ENCODE measurements at regions not wholly inside any gene's neighbourhood (a gene's known extent, or its start where the extent isn't known, plus 50 kb on each side); places are given as distances from the start of the nearest gene placed in this dataset.

DNA sequence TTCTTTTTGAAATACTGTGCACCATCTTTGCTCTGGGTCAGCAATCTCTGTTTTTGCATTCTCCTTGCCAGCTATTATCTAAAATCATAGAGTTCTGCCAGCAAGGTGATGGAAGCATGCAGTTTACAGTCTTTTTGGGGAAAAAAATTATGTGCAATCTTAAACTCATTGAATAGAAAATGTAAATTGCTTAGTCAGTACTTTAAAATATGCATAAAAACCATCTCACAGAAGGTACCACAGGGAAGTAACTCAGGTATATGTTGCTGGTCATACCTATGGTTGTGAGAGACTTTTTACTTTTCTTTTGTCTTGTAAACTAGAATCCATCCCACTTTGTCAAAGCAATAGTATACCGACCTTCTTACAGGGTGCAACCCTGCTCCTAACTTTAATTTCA, 469.8 kb upstream of the ANO3 start (continued):
- TF ChIP-seq ETS1 (IDR thresholded peaks at IDR 0.05) (no peak), EZH2phosphoT487 (IDR thresholded peaks at IDR 0.05; ENCODE audit: unreplicated experiment) (no peak), POLR2AphosphoS5 (IDR thresholded peaks at IDR 0.05; ENCODE audit: low read depth) (no peak), ZNF462 (CRISPR knock-in tag; IDR thresholded peaks at IDR 0.05) (no peak), STAT1 (IDR thresholded peaks at IDR 0.05; ENCODE audit: unreplicated experiment) (no peak), JUNB (IDR thresholded peaks at IDR 0.05; ENCODE audit: unreplicated experiment) (no peak), CREB1 (CRISPR knock-in tag; IDR thresholded peaks at IDR 0.05; ENCODE audit: low read depth) (no peak)

DNA sequence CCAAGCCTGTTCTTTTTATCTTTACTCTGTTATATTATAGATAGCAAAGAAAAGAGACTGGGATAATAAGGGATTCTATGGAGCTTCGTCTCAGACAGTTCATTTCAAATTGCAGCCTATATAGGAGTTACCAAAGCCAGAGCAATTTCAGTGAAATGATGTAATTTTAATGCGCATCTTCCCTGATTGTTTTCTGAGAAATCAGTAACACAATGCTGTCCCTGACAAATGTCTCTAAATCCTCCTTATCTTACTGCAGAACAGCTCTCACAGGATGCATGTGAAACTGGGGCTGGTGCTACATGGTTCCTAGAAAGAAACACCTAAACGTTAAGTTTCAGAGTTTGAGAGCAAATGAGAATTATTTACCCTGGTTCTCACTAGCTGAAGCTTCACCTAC, 467.9 kb upstream of the ANO3 start:
- ATAC-seq (no peak), DNase-seq (ENCODE audit: low spot score) (no peak)
- no peak overlapping the region for H3K27ac ChIP-seq (ENCODE audit: low read depth)
- H3K4me3 ChIP-seq: no peak overlapping the region
- no peak overlapping the region for H3K4me2 ChIP-seq
- H3K27ac Mint-ChIP-seq: peak overlapping the region; percentile 53; the same call in 1 of the 2 replicates
- H3F3A ChIP-seq (replicated peaks; ENCODE audit: low read depth): no peaks in the 10 kb centered on the region
- H3K4me1 Mint-ChIP-seq: peaks cover 5% of the 10 kb centered on the region; the same call in 2 of the 3 replicates
- no peaks in the 10 kb centered on the region for H3K36me3 ChIP-seq (ENCODE audit: insufficient read depth)
- H4K20me1 ChIP-seq (replicated peaks; ENCODE audit: insufficient read depth): no peaks in the 10 kb centered on the region
- H3K4me1 ChIP-seq (ENCODE audit: insufficient read depth): no peaks in the 10 kb centered on the region
- no peaks in the 10 kb centered on the region for H3K27me3 ChIP-seq (ENCODE audit: insufficient read depth)
- H3K27me3 Mint-ChIP-seq (ENCODE audit: insufficient read depth, low read depth, poor library complexity): no peaks in the 10 kb centered on the region
- no peak overlapping the region for H3K4me3 Mint-ChIP-seq
- H3K9me2 ChIP-seq (ENCODE audit: insufficient read depth): no peaks in the 10 kb centered on the region
- no peaks in the 10 kb centered on the region for H3K36me3 Mint-ChIP-seq (ENCODE audit: low read depth)
- H3K9me3 Mint-ChIP-seq: no peaks in the 10 kb centered on the region
- no peak overlapping the region for H2AFZ ChIP-seq
- no peaks in the 10 kb centered on the region for H3K79me2 ChIP-seq (replicated peaks; ENCODE audit: insufficient read depth)
- TF ChIP-seq EZH2 (IDR thresholded peaks at IDR 0.05; ENCODE audit: low read depth, unreplicated experiment): no peak
- TF ChIP-seq, protein P1, sequence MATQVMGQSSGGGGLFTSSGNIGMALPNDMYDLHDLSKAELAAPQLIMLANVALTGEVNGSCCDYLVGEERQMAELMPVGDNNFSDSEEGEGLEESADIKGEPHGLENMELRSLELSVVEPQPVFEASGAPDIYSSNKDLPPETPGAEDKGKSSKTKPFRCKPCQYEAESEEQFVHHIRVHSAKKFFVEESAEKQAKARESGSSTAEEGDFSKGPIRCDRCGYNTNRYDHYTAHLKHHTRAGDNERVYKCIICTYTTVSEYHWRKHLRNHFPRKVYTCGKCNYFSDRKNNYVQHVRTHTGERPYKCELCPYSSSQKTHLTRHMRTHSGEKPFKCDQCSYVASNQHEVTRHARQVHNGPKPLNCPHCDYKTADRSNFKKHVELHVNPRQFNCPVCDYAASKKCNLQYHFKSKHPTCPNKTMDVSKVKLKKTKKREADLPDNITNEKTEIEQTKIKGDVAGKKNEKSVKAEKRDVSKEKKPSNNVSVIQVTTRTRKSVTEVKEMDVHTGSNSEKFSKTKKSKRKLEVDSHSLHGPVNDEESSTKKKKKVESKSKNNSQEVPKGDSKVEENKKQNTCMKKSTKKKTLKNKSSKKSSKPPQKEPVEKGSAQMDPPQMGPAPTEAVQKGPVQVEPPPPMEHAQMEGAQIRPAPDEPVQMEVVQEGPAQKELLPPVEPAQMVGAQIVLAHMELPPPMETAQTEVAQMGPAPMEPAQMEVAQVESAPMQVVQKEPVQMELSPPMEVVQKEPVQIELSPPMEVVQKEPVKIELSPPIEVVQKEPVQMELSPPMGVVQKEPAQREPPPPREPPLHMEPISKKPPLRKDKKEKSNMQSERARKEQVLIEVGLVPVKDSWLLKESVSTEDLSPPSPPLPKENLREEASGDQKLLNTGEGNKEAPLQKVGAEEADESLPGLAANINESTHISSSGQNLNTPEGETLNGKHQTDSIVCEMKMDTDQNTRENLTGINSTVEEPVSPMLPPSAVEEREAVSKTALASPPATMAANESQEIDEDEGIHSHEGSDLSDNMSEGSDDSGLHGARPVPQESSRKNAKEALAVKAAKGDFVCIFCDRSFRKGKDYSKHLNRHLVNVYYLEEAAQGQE (IDR thresholded peaks at IDR 0.05; ENCODE audit: unreplicated experiment): no peak
- TF ChIP-seq ETS1 (IDR thresholded peaks at IDR 0.05): no peak

Measured in GM23338 (cell line).